SK-N-SH treated with all-trans-retinoic acid at 6 μM for 48 hours (cell line): ENCODE measurements at regions not wholly inside any gene's neighbourhood (a gene's known extent, or its start where the extent isn't known, plus 50 kb on each side); places are given as distances from the start of the nearest gene placed in this dataset.

Experiments used
- ARNTL ChIP-seq: fragments of 450-650 bp; formaldehyde crosslinking; IDR thresholded peaks from 2 replicates; pipeline ENCODE4 v1.5.0; 2020; ENCODE audit warnings: low read depth, mild to moderate bottlenecking, moderate library complexity, borderline replicate concordance
- PATZ1 ChIP-seq: fragments of 250-450 bp; sonication (Bioruptor Pico); IDR thresholded peaks from 2 replicates; pipeline ENCODE4 v1.8.0; 2020; ENCODE audit warnings: mild to moderate bottlenecking, moderate library complexity, borderline replicate concordance
- ZNF70 ChIP-seq: fragments of 450-650 bp; formaldehyde crosslinking; IDR thresholded peaks from 2 replicates; pipeline ENCODE4 v1.5.0; 2020; ENCODE audit warnings: mild to moderate bottlenecking, moderate library complexity

GRCh38 chr9:107397076-107398044 is 92.2 kb downstream of the KLF4 start:
- TF ChIP-seq ZNF70 (no peak), ARNTL (CRISPR knock-in tag) (no peak), PATZ1 (no peak)
